NB4 (cell line): ENCODE measurements at regions not wholly inside any gene's neighbourhood (a gene's known extent, or its start where the extent isn't known, plus 50 kb on each side); places are given as distances from the start of the nearest gene placed in this dataset.

Experiments
- CTCF ChIP-seq: IDR thresholded peaks from one replicate; pipeline ENCODE4 v1.5.1; 2012; ENCODE audit warnings: low read depth, low read length
- MAX ChIP-seq: IDR thresholded peaks from 2 replicates; pipeline ENCODE4 v1.6.1; 2011; ENCODE audit warnings: low read depth, low read length
- MYC ChIP-seq: IDR thresholded peaks from 2 replicates; pipeline ENCODE4 v1.6.1; 2011; ENCODE audit warnings: low read depth, low read length
- POLR2A ChIP-seq: IDR thresholded peaks from 2 replicates; pipeline ENCODE4 v1.6.1; 2011; ENCODE audit warnings: mild to moderate bottlenecking; ENCODE audit not compliant: insufficient read length; ENCODE audit errors: extremely low read depth

GRCh38 chrX:39000802-39001201, 199.5 kb downstream of the MID1IP1 start:
- TF ChIP-seq POLR2A, result no peak
- TF ChIP-seq CTCF, result no peak
- TF ChIP-seq MAX, result no peak
- TF ChIP-seq MYC, result no peak
